ENCODE measurements at regions not wholly inside any gene's neighbourhood (a gene's known extent, or its start where the extent isn't known, plus 50 kb on each side); places are given as distances from the start of the nearest gene placed in this dataset.

DNA sequence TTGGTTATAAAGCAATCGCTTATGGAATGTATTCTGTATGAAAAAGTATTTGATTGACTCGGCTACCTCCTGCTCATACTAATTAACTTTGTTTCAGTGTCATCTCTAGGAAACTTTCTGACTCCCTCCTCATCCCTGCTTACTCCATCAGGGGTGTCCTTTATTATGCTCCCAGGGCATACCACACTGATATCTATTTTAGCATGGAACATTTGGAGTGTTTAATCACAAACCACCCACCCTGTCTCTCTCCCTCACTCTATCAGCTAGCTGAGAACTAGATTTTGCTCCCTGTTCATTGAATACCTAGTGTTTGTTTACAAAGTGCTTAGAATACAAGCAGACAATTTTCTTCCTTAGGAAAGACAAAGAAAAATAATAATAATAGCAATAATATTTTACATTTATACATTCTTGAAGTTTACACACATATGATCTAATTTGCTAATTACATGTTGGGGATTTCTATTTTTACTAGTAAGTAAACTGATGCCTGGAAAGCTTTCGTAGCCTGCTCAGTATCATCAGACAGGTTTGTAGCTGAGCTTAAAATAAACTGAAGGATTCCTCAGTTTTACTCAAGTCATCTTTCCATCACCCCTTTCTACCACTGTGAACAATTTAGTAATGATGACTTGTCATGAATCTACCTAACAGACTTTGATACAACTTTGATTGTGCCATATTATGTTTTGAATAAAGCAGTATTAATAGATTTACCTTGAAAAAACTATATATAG is 811.4 kb upstream of the HS3ST1 start:
- Mint-ChIP-seq H3K27ac (no peak overlapping the region), H3K9me3 (peaks cover 7% of the 10 kb centered on the region in 2 donors), H3K4me3 (no peak overlapping the region), H3K27me3 (no peaks in the 10 kb centered on the region), H3K4me1 (ENCODE audit: low read depth in 2 of 2) (no peaks in the 10 kb centered on the region), H3K36me3 (ENCODE audit: insufficient read depth) (no peaks in the 10 kb centered on the region)
- DNase-seq (no peak), ATAC-seq (replicated peaks) (no peak)

DNA sequence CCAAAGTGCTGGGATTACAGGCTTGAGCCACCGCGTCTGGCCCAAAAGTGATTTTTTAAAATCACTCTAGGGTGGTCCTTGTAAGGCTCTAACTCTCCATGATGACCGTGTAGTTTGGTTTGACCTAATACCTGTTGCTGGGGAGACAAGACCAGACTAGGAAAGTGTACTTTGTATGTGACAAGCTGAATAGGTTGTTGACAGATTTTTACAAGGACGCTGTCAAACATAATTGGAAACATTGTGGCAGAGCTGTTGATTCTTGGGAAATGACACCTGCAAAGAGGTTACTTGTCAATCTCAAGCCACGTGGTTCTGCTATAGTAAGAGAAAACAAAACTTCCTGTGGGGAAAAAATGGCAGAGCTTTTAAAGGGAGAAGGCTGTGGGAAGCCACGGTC is 802.4 kb upstream of the HS3ST1 start:
- no peak for DNase-seq
- H3K4me3 Mint-ChIP-seq = no peak overlapping the region
- H3K9me3 Mint-ChIP-seq = peaks cover 5 to 8% of the 10 kb centered on the region in 2 donors
- H3K27ac Mint-ChIP-seq = no peak overlapping the region
- H3K36me3 Mint-ChIP-seq (ENCODE audit: insufficient read depth) = no peaks in the 10 kb centered on the region
- no peak for ATAC-seq (replicated peaks)
- H3K4me1 Mint-ChIP-seq (ENCODE audit: low read depth in 2 of 2) = no peaks in the 10 kb centered on the region
- H3K27me3 Mint-ChIP-seq = no peaks in the 10 kb centered on the region

DNA sequence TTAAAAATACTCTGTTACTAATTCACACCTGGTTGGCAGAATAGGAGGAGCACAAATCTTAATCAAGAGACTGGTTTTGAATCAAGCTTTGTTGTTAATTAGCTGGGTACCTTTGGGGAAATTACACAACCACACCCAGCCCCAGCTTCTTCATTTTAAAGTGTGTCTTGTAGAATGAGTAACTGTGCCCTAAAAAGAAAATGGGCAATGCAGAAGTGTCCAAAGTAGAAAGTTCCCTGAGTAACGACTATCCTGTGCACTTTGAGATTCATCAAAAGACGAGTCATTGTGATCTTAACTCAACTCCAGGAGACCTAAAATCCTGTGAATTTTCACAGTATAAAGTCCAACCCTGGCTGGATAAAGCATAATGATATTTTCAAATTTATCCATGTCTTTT is 792.3 kb upstream of the HS3ST1 start:
- Mint-ChIP-seq H3K27ac (no peak overlapping the region), H3K27me3 (no peaks in the 10 kb centered on the region), H3K4me3 (no peak overlapping the region), H3K36me3 (ENCODE audit: insufficient read depth) (no peaks in the 10 kb centered on the region), H3K4me1 (ENCODE audit: low read depth in 2 of 2) (no peaks in the 10 kb centered on the region), H3K9me3 (peaks cover 0 to 7% of the 10 kb centered on the region in 2 donors)
- ATAC-seq (replicated peaks) = no peak
- DNase-seq = no peak

DNA sequence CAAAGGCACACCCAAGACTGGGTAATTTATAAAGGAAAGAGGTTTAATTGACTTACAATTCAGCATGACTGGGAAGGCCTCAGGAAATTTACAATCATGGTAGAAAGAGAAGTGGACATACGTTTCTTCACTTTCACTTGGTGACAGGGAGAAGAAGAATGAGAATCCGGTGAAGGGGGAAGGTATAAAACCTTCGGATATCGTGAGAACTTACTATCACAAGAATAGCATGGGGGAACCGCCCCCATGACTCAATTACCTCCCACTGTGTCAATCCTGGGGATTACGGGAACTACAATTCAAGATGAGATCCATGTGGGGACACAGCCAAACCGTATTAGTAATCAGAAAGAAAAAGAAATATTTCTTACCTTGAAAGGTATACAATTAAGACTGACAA is 782.9 kb upstream of the HS3ST1 start:
- Mint-ChIP-seq H3K36me3 (ENCODE audit: insufficient read depth) (no peaks in the 10 kb centered on the region), H3K27me3 (no peaks in the 10 kb centered on the region), H3K4me1 (ENCODE audit: low read depth in 2 of 2) (no peaks in the 10 kb centered on the region), H3K27ac (no peak overlapping the region), H3K9me3 (peaks cover 0 to 5% of the 10 kb centered on the region in 2 donors), H3K4me3 (no peak overlapping the region)
- ATAC-seq (replicated peaks) (no peak), DNase-seq (no peak)

DNA sequence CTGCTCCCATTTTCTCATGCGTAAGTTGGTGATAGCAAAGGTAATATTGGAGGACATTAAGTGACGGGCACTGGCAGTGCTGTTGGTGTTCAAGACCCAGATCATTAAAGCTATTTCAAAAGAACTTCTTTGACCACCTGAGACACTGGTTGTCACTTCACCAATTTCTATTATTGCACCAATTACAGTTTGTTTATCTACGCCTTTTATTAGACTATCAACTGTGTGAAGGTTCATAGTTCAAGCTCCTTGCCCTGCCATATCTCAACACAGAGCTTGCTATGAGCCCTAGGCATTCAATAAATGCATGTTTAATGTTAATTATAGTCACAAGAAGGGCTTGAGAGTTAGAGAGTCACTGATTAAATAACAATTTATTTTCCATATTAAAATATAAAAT is 778.7 kb upstream of the HS3ST1 start:
- H3K4me3 Mint-ChIP-seq = no peak overlapping the region

DNA sequence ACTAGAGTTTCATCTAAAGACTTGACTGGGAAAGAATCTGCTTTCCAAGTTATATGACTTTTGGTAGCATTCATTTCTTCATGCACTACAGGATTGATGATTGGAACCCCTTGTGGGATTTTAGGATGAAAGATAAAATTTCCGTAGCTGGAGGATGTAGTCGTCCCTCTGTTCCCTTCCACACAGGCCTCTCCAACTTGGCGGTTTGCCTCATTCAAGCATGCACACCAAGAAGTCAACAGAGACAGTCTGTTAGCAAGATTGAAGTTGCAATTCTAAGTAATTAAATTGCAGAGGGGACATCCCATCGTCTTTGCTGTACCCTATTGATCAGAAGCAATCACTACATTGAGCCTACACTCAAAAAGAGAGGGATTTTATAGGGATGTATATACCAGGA is 777.4 kb upstream of the HS3ST1 start:
- H3K9me3 Mint-ChIP-seq = peaks cover 7 to 10% of the 10 kb centered on the region in 2 donors
- H3K36me3 Mint-ChIP-seq (ENCODE audit: insufficient read depth) = no peaks in the 10 kb centered on the region
- no peak for ATAC-seq (replicated peaks)
- no peaks in the 10 kb centered on the region for H3K27me3 Mint-ChIP-seq
- H3K27ac Mint-ChIP-seq = no peak overlapping the region
- no peaks in the 10 kb centered on the region for H3K4me1 Mint-ChIP-seq (ENCODE audit: low read depth in 2 of 2)
- DNase-seq = no peak
- no peak overlapping the region for H3K4me3 Mint-ChIP-seq

More for the DNA sequence above, 778.7 kb upstream of the HS3ST1 start:
- Mint-ChIP-seq H3K27me3 (no peaks in the 10 kb centered on the region), H3K4me1 (ENCODE audit: low read depth in 2 of 2) (no peaks in the 10 kb centered on the region), H3K36me3 (ENCODE audit: insufficient read depth) (no peaks in the 10 kb centered on the region), H3K9me3 (peaks cover 10% of the 10 kb centered on the region in 2 donors), H3K27ac (no peak overlapping the region)
- no peak for ATAC-seq (replicated peaks)
- no peak for DNase-seq

DNA sequence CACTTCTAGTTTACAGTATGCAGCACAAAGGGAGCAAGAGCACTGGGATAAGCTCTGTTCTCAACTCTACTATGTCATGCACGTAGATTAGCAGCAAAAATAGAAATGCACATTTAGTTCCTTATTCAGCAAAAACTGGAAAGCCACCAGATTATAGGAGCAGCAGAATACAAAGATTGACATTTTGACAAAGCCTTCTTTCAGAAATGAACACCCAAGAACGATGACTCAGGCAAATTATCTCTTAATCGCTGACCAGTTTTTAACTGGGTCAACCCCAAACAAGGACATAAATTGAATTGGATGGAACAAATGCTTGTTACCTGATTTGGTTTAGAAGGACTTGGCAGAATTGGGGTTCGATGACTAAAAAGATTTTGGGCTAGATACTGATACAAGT is 775.3 kb upstream of the HS3ST1 start:
- Mint-ChIP-seq H3K9me3 (peaks cover 12 to 17% of the 10 kb centered on the region in 2 donors), H3K4me1 (ENCODE audit: low read depth in 2 of 2) (no peaks in the 10 kb centered on the region), H3K36me3 (ENCODE audit: insufficient read depth) (no peaks in the 10 kb centered on the region), H3K4me3 (no peak overlapping the region), H3K27me3 (no peaks in the 10 kb centered on the region), H3K27ac (no peak overlapping the region)
- ATAC-seq (replicated peaks) (no peak), DNase-seq (no peak)

DNA sequence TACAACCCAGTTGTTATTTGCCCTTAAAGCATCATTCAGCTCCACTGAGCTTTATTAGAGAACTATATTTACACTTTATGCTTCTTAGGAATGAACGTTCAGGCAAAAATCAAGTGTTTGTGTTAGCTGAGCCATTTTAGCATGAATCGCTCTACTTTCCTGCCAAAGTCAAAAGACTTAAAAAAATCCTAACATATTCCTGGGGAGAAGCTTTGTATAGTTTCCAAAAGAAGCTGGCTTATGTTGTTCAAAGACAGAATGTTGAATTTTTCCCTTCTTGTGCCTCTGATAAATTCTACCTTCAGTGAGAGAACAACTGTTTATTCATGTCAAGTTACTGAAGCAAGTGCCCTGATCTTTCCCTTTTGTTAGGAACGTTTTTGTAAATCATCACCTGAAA is 771.5 kb upstream of the HS3ST1 start:
- Mint-ChIP-seq H3K27me3 (no peaks in the 10 kb centered on the region), H3K4me1 (ENCODE audit: low read depth in 2 of 2) (no peaks in the 10 kb centered on the region), H3K9me3 (peaks cover 21 to 31% of the 10 kb centered on the region in 2 donors), H3K36me3 (ENCODE audit: insufficient read depth) (no peaks in the 10 kb centered on the region), H3K4me3 (no peak overlapping the region), H3K27ac (no peak overlapping the region)
- DNase-seq (no peak), ATAC-seq (replicated peaks) (no peak)

DNA sequence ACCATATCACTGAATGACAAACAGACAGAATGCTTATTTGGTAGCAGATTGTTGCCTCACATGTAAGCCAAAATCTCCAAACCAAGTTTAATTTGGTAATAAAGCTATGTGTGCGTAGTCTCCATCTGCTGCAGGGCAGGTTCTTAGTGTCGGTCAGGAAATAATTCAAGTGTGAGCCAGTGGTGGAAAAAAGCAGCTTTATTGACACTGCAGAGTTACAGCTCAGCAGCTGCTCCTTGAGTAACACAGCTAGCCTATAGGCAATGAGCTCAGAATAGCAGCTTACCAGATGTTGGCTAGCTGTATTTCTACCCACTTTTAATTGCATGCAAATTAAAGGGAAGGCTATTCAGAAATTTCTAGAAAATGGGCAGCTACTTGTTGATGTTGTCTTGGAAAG is 757.8 kb upstream of the HS3ST1 start:
- no peaks in the 10 kb centered on the region for H3K27me3 Mint-ChIP-seq
- no peaks in the 10 kb centered on the region for H3K4me1 Mint-ChIP-seq (ENCODE audit: low read depth in 2 of 2)
- H3K27ac Mint-ChIP-seq = no peak overlapping the region
- peaks cover 0 to 3% of the 10 kb centered on the region in 2 donors for H3K9me3 Mint-ChIP-seq
- ATAC-seq (replicated peaks) = no peak
- DNase-seq = no peak
- no peaks in the 10 kb centered on the region for H3K36me3 Mint-ChIP-seq (ENCODE audit: insufficient read depth)
- H3K4me3 Mint-ChIP-seq = no peak overlapping the region

DNA sequence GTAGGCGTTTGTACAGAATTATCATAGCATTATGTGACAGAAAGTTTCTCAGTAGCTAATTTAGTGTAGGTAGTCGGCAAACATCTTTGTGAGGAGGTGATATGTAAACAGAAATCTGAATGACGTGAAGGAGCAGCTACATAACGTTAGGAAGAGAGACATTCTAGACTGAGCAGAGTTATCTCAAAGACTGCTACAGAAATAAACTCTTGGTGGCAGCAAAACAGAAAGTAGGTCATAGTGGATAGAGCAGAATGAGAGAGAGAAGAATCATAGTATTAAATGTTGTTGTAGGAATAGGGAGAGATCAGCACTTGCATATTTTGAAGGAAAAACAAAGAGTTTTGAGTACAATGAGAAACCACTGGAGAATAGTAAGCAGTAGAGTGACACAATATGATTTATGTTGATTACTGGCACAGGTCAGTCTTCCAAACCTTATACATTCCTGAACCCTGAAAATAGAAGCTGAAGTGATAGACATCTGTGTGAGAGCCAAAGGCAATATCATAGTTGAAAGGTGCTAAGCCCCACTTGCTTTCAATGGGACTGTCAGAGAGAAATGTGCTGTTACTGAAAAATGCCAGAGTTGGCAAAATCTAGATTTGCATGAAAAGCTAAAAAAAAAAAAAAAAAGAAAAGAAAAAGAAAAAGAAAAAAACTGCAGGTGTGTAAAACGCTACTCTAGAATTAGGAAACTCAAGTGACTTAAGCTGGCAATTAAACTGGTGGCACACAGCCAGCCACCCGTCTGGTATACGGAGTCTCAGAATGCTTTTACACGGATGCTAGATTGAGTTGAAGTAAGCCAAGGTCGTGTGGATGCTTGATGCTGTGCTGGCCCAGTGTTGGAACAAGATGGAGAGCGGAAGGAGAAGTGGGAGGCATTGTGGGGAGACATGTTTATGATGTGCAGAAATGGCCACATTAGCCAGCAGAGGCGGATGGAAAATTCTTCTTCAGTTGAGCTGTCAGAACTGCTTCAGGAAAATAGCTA is 750.2 kb upstream of the HS3ST1 start:
- no peaks in the 10 kb centered on the region for H3K4me1 Mint-ChIP-seq (ENCODE audit: low read depth in 2 of 2)
- no peaks in the 10 kb centered on the region for H3K36me3 Mint-ChIP-seq (ENCODE audit: insufficient read depth)
- no peak overlapping the region for H3K27ac Mint-ChIP-seq
- ATAC-seq (replicated peaks) (no peak), DNase-seq (no peak)
- no peak overlapping the region for H3K4me3 Mint-ChIP-seq
- H3K9me3 Mint-ChIP-seq = peaks cover 8 to 13% of the 10 kb centered on the region in 2 donors
- H3K27me3 Mint-ChIP-seq = no peaks in the 10 kb centered on the region

DNA sequence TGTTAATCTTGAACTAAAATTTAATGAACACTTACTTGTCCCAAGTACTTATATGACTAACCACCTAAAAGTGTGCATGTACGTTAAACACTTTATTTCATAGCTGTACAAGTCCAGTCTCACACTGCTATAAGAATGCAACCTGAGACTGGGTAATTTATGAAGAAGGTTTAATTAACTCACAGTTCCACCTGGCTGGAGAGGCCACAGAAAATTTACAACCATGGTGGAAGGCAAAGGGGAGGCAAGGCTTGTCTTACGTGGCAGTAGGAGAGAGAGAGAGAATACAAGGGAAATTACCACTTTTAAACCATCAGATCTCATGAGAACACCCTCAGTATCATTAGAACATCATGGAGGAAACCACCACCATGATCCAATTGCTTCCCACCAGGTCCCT is 748.7 kb upstream of the HS3ST1 start:
- Mint-ChIP-seq H3K9me3 (peaks cover 6 to 13% of the 10 kb centered on the region in 2 donors), H3K4me3 (no peak overlapping the region), H3K4me1 (ENCODE audit: low read depth in 2 of 2) (no peaks in the 10 kb centered on the region), H3K27ac (no peak overlapping the region), H3K27me3 (no peaks in the 10 kb centered on the region), H3K36me3 (ENCODE audit: insufficient read depth) (no peaks in the 10 kb centered on the region)
- ATAC-seq (replicated peaks) (no peak), DNase-seq (no peak)

DNA sequence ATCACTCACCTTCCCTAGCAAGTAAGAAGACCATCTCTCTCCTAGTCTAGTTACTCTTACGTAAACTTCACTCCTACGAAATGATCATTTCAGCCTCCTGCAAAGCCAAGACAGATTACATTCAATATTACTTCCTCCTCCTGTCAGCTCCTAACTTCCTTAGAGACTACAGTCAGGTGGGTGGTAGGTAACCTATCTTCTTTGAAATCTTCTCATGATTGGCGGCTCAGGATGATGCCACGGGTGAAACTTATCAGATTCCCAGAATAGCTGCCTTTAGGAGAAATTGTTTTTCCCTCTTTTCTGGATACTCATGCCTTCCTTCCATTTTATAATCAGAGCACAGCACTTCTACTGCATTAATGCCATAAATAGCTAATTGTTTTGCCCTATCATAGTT is 744.8 kb upstream of the HS3ST1 start:
- Mint-ChIP-seq H3K4me3 (no peak overlapping the region), H3K27ac (no peak overlapping the region), H3K4me1 (ENCODE audit: low read depth in 2 of 2) (no peaks in the 10 kb centered on the region), H3K36me3 (ENCODE audit: insufficient read depth) (no peaks in the 10 kb centered on the region), H3K27me3 (no peaks in the 10 kb centered on the region), H3K9me3 (peaks cover 2 to 4% of the 10 kb centered on the region in 2 donors)
- ATAC-seq (replicated peaks) = no peak
- no peak for DNase-seq

DNA sequence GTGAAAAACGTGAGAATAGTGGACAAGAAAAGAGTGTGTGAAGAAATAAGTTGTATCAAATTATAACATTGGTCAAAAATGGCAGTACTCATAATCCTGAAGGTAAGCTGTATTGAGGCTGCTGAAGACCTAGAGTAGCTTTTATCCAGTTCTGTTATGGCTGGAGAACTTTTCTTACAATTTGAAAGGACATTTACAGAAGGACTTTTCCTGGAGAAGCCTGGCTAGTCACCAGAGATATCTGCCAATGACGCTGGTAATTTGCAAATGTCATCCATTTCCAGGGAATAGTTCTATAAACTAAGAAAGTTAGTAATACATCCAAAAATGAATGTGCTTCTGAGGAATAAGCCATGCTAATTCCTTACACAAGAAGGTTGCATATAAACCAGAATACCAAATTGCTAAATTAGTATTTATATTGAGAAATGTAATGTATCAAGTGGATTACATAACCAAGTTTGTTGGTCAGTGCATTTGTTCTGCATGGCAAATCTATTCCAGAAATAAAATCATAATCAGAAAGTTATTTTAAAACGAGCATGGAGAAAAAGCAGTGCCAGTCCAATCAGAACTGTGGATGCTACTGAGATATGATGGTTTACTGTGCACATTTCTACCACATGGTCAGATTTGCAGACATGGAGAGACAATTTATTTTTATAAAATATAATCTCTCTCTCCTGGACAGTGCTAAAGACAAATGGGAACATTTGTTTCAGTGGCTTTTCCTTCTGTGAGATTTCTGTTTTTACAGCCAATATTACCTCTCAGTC is 743.7 kb upstream of the HS3ST1 start:
- Mint-ChIP-seq H3K9me3 (peaks cover under 1 to 2% of the 10 kb centered on the region in 2 donors), H3K27me3 (no peaks in the 10 kb centered on the region), H3K4me3 (no peak overlapping the region), H3K4me1 (ENCODE audit: low read depth in 2 of 2) (no peaks in the 10 kb centered on the region), H3K27ac (no peak overlapping the region), H3K36me3 (ENCODE audit: insufficient read depth) (no peaks in the 10 kb centered on the region)
- ATAC-seq (replicated peaks) = no peak
- DNase-seq = no peak
